Mucosa of descending colon (tissue), 3 donors: ENCODE measurements at regions not wholly inside any gene's neighbourhood (a gene's known extent, or its start where the extent isn't known, plus 50 kb on each side); places are given as distances from the start of the nearest gene placed in this dataset.

ENCODE experiments used
- ATAC-seq: fragments of 200-7000 bp; cut with Tn5 transposase; one replicate; pipeline ENCODE4 v1.9.1; 2020; ENCODE audit warnings: mild to moderate bottlenecking, moderate library complexity
- DNase-seq, 3 donors: peaks; one replicate each; pipeline ENCODE4 v3.0.0-alpha.2; 2020
- H3K36me3 ChIP-seq: fragments of 200-600 bp; one replicate; pipeline ENCODE4 v1.8.0; 2021; ENCODE audit warnings: low read depth, mild to moderate bottlenecking
- H3K4me1 ChIP-seq: fragments of 200-600 bp; one replicate; pipeline ENCODE4 v1.8.0; 2021; ENCODE audit warnings: low read depth, mild to moderate bottlenecking
- H3K4me3 ChIP-seq: fragments of 200-600 bp; one replicate; pipeline ENCODE4 v1.8.0; 2021; ENCODE audit warnings: mild to moderate bottlenecking
- H3K9me3 ChIP-seq: fragments of 200-600 bp; one replicate; pipeline ENCODE4 v1.8.0; 2021; ENCODE audit warnings: mild to moderate bottlenecking
- intact Hi-C, 2 donors: fragments of 100-400 bp; cut with DNase I in 1 of 2; cut with micrococcal nuclease in 1 of 2; formaldehyde crosslinking; loops; one replicate each; pipeline versions ENCODE4 v1.11.0 to v1.11.1; 2022; cut with DNase I, micrococcal nuclease
- TF ChIP-seq, protein P1 (sequence below): fragments of 200-600 bp; IDR thresholded peaks from one replicate; pipeline ENCODE4 v1.8.0; 2022; ENCODE audit warnings: antibody characterized with exemption, mild to moderate bottlenecking
- donor health status: DM: no; HTN: no; CAD: no; lungs with moderate emphysema.
- donor health status: DM: no; HTN: no; CAD: no.
- donor health status: DM: no; HTN: yes; CAD: no.

DNA sequence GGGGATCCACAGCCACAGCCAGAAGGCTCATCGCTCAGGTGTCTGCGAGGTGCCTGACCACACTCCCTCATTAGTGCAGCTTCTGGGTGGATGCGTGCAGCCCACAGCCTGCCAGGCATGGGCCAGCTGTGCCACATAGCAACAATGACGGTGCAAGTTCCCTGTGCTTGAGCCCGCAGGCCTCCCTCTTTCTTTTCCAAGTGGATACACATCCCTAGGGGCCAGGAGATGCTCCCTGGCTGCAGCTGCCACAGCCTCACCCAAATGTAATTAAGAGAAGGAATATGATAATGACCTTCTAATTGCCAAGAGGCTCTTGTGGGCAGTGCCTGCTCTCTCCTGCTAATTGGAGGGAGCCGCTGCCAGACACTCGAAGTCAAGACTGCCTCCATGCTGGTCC lies 116.0 kb upstream of the PPP1R26 start:
- intact Hi-C loops: no loop called here

DNA sequence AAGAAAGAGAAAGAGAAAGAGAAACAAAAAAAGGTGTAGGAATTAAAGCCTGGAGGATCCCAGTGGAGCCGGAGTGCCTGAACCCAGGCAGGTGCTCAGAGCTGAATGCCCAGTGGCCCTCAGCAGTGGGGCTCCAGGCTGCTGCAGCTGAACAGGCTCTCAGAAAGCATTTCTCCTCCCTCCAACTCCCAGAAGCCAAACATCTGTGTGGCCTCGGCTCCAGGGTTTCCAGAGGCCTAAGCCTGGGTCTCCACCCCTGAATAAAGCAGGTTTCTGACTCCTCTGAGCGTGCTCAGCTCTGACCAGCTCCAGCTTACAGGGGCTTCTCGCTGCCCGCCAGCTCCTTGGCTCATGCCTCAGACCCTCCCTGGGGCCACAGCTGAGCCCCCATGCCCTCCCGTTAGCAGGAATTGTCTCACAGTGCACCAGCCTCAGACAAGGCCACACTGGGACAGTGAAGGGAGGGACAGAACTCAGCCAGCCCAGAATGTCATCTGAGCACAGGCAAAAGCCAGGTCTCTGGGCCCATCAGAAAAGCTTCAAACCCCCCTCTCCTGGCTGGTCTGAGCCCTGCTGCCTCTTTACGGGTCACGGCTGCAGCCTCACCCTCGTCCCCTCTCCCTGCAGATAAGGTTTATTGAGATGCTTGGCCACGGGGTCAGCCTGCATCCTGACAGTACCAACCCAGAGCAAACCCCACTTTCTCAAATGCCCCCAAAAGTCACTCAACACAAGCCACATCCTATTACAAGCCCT lies 114.4 kb upstream of the PPP1R26 start:
- ATAC-seq (no peak), DNase-seq (no peak)
- intact Hi-C loops: no loop called here
- H3K4me3 ChIP-seq: no peak overlapping the region
- H3K4me1 ChIP-seq: no peaks in the 10 kb centered on the region
- H3K36me3 ChIP-seq: no peaks in the 10 kb centered on the region
- no peaks in the 10 kb centered on the region for H3K9me3 ChIP-seq
- TF ChIP-seq, protein P1, sequence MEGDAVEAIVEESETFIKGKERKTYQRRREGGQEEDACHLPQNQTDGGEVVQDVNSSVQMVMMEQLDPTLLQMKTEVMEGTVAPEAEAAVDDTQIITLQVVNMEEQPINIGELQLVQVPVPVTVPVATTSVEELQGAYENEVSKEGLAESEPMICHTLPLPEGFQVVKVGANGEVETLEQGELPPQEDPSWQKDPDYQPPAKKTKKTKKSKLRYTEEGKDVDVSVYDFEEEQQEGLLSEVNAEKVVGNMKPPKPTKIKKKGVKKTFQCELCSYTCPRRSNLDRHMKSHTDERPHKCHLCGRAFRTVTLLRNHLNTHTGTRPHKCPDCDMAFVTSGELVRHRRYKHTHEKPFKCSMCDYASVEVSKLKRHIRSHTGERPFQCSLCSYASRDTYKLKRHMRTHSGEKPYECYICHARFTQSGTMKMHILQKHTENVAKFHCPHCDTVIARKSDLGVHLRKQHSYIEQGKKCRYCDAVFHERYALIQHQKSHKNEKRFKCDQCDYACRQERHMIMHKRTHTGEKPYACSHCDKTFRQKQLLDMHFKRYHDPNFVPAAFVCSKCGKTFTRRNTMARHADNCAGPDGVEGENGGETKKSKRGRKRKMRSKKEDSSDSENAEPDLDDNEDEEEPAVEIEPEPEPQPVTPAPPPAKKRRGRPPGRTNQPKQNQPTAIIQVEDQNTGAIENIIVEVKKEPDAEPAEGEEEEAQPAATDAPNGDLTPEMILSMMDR: no peak

More for the DNA sequence above, 116.0 kb upstream of the PPP1R26 start:
- TF ChIP-seq, protein P1: no peak
- no peaks in the 10 kb centered on the region for H3K4me1 ChIP-seq
- ATAC-seq (no peak), DNase-seq (no peak)
- no peak overlapping the region for H3K4me3 ChIP-seq
- H3K9me3 ChIP-seq: no peaks in the 10 kb centered on the region
- H3K36me3 ChIP-seq: no peaks in the 10 kb centered on the region

DNA sequence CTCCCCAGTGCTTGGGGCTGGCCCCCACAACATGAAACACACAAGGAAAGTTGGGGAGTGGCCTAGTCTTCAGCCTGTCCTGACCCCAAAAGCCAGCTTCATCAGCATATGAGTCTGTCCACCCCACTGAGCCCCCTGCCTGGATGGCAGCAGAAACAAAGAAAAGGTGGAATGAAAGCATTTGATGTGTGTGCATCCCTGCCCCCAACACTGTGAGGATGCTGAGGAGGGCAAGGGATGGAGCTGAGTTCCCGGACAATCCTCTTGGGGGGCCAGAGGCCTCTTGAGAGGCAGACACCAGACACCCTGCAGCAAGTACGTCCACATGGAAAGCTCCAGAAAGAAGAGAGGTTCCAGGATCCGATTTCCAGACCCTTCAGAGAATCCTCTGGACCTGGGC lies 113.5 kb upstream of the PPP1R26 start:
- Histone ChIP-seq H3K4me1 (no peaks in the 10 kb centered on the region), H3K9me3 (no peaks in the 10 kb centered on the region), H3K36me3 (no peaks in the 10 kb centered on the region), H3K4me3 (no peak overlapping the region)
- TF ChIP-seq, protein P1: no peak
- ATAC-seq (no peak), DNase-seq (no peak)
- intact Hi-C loops: no loop called here

DNA sequence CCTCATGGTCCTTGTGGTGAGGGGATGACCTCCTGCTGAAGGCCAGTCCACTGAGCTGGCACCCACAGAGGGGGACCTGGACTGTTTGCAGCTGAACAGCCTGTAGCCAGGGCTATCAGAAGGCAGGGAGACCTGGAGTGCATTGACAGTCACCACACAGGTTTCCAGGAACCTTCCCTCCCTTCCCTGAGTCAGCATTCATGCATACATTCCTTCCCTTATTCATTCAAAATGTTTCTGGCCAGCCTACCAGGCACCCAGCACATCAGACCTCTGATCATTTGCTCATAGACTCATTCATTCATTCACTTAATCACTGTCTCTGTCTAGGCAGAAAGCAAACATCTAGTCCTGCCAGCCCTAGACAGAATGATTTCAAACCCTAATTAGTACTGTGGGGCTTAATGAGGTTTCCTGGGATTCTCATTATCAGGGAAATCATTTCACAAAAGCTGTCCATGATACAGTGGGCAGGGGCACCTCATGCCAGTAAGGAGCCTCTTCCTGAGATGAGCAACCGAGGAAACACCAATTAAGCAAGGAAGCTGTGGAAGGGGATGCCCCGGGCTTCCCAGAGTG lies 110.1 kb upstream of the PPP1R26 start:
- Histone ChIP-seq H3K4me3 (no peak overlapping the region), H3K4me1 (no peaks in the 10 kb centered on the region), H3K9me3 (no peaks in the 10 kb centered on the region), H3K36me3 (no peaks in the 10 kb centered on the region)
- DNase-seq: no peak
- intact Hi-C loops: no loop called here
- no peak for ATAC-seq
- TF ChIP-seq, protein P1: no peak

DNA sequence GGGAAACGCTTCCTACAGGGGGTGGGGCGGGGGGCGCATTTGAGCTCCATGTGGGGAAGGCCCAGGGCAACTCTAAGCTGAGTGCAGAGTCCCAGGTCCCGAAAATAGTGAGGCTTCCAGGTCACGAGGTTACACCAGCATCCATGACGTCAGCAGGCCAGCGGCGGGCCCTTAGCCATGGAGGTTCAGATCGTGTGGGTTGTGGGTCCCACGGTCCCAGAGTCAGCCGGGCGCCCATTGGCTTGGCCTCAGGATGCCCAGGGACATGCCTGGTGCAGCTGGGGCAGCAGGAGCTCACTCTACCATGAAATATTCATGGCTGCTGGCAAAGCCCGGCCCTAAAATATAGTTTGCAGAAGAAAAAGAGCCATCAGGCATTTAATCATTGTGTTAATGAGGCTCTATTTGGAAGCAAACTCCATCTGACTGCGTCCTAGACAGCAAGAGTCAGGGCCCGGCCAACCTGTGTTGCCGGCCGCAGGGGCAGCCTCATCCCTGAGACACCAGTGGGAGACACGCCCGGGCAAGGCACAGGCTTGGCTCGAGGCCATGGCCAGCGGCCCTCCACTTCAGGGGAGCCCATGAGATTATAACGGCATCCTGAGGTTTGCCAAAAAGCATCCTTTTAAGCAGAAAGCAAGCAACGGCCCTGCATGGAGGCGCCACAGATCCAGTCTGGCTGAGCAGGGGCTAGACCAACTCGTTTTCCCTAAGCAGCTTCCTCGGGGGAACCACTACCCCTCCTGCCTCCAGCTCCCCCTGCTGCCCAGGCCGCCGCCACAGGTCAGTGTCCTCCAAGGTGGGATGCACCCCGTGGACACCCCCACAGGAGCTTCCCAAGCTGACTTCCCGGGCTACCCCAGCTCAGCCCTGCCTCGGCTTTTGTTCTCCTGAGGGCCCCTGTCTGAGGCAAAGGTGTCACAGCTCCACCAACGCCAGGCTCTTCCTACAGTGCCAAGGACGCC lies 108.9 kb upstream of the PPP1R26 start:
- Histone ChIP-seq H3K4me1 (no peaks in the 10 kb centered on the region), H3K9me3 (no peaks in the 10 kb centered on the region), H3K4me3 (no peak overlapping the region), H3K36me3 (no peaks in the 10 kb centered on the region)
- ATAC-seq (no peak), DNase-seq (no peak)
- intact Hi-C loops: no loop called here
- TF ChIP-seq, protein P1: no peak
